G401 (cell line): ENCODE measurements at regions not wholly inside any gene's neighbourhood (a gene's known extent, or its start where the extent isn't known, plus 50 kb on each side); places are given as distances from the start of the nearest gene placed in this dataset.
A peak's percentile ranks its signal among the peaks of the same experiment; 100 is the strongest.

Experiments used
- DNase-seq: peaks from one replicate; pipeline ENCODE4 v3.0.0-alpha.2; 2015; ENCODE audit warnings: low spot score
- in situ Hi-C: cut with HindIII; loops from 2 replicates; pipeline ENCODE4 v1.10.0; 2016; ENCODE audit warnings: low sequenced_read_pairs, mixed read lengths

DNA sequence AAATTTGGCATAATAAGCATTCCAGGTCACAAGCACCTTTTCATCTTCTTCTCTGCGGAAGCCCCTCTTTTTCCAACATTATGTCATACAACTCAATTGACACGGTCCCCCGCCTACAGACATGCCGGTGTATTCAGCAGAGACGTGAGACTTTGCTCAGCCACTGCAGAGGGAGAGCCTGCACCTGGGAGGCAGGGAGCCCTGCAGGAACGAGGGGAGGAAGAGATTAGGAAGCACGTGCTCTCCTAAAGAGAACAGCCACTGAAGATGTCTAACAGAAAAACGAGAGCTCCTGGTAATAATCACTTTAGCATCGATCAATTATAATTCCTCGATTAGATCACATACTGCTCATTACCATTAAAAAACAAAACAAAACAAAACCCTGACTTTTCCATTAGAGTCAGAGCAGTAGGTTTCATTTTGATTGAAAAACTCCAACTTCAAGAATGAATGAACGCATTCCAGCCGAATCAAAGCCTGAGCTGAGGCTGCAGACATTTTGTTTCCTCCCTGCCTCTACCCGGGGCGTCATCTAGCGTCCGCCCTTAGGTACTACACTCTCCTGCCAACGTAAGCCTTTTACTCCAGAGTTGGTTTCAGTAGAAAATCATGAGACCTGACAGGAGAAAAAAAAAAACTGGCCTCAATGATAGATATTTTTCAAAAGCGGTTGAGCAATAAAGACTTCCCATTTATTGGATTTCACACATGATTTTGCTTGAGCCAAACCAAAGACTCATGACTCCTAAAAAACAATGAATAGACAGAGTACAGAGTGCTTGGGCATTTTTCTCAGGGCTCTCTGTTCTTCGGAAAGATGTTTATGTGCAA, 194.5 kb downstream of the KATNAL1 start:
- in situ Hi-C loops = no loop called here
- DNase-seq = peak; percentile 93

DNA sequence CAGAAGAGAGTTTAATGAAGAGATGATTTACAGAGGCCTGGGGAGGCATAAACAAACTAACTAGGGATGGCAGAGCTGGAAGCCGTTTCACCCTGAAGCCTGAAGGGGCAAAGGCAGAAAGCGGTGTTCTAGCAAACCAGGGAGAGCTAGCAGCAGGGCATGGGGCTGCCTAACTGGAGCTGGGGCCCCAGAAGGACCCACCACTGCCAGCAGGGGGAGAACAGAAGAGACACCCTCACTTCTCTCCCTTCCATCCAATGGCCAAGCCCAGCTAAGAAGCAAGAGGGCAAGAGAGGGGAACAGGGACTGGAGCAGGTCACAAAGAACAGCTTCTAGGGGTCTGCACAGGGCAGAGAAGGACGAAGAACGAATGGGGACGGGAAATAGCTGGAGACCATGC, 195.5 kb downstream of the KATNAL1 start:
- no peak for DNase-seq

DNA sequence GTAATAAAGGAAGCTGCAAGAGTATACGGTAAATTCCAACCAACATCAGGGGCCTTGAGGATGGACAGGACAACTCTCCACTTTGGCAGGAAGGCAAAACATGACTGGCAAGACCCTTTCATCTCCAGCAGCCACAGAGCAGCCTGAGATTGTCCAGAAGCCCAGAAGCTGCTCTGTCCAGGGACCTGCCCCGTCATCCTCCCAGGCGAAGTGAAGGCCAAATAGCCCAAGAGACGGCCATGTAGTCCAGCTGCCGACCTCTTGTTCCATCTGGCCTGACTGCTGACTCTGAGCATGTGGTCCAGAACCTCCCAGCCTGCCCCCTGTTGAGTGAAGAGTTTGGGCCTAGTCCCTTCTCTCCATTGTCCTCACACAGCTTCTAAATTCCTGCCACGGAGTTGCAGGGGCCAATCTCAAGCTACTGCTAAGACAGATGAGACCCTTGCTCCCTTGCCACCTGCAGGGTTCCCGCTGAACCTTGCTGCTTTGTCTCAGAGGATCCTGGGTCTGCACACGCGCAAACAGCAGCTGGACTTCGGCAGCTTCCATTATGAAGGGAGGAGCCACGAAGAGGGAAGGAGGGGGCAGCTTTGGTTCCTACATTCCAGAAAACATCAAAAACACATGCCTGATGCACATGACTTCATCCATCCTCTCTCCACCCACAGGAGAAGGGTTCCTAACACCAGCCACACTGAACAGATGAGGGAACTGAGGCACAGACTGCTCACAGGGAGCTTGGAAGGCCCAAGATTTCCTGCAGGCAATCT, 196.9 kb downstream of the KATNAL1 start:
- in situ Hi-C loops = no loop called here
- DNase-seq = no peak

More for the DNA sequence above, 195.5 kb downstream of the KATNAL1 start:
- in situ Hi-C loops = no loop called here

GRCh38 chr13:30109471-30110135, 197.7 kb downstream of the KATNAL1 start:
- in situ Hi-C loops = no loop called here
- no peak for DNase-seq

- in situ Hi-C loops = no loop called here
- no peak for DNase-seq
Observed at GRCh38 chr13:30108913-30109237, 198.5 kb downstream of the KATNAL1 start.

- in situ Hi-C loops = no loop called here
- no peak for DNase-seq
Observed at GRCh38 chr13:30108216-30108912, 199.0 kb downstream of the KATNAL1 start.

DNA sequence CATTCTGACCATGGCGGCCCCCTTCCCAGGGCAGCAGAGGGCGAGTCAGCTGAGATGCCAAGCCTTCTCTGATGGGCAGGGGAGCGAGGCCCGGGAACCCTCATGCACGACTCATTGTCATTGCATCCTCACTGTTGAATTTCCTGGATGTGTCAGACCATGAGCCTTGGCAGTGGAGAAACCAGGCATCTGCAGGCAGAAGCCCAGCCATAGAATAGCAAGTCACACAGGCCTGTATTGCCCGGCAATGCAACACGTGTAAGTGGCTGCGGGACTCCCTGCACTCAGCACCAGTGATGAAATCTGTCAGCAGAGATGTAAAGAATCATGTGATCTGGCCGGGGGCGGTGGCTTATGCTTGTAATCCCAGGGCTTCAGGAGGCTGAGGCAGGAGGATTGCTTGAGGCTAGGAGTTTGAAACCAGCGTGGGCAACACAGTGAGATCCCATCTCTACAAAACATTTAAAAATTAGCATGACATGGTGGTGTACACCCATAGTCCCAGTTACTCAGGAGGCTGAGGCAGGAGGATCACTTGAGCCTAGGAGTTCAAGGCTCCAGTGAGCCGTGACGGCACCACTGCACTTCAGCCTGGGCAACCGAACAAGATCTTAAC, 199.7 kb downstream of the KATNAL1 start:
- no peak for DNase-seq
- in situ Hi-C loops = no loop called here

DNA sequence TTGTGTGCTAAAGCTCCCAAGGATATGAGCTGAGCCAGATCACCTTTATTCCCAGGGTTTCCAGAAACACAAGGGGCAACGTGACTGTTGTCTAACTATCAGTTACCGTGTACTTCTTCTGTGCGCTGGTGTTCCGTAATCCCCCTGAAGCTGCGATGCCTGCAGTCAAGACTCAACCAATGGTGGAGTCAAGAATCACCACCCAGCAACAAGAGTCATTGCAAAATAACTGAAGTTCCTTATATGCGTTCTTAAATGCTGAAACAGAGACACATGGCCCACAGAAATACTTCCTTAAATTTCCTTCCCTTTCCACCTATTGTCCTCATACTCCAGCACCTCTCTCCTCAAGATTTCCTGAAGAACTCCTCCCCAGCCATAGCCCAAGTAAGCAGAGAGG, 200.2 kb downstream of the KATNAL1 start:
- in situ Hi-C loops = no loop called here
- DNase-seq = no peak

- DNase-seq = no peak
- in situ Hi-C loops = no loop called here
Observed at GRCh38 chr13:30105381-30105780, 202.0 kb downstream of the KATNAL1 start.

DNA sequence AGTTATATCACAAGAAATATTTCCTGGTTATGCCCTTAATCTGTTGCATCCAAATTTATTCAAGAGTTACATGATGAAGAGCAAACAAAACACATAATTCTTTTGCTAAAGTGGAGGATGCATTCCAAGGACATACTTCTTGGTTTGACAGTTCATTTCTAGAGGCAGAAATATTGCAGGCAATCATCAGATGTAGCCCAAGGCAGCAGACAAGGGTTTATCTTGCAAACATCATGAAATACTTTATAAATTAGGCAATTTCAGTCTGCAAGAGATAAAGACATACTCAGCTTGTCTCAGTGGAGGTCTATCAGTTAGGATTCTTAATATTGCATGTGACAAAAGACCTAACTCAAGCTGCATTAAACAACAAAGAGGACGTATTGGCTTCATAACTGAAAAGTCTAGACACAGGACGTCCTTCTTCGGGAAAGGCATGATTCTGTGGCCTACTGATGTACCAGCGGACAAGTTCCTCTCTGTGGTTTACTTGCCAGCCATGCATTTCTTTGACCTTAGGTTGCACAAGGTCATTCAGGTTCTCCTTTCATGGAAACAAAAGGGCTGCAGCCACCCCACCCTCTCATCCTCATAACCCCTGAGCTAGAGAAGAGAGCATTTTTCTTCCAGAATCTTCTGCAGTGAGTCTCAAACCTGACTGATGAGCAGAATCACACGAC, 204.1 kb downstream of the KATNAL1 start:
- no peak for DNase-seq
- in situ Hi-C loops = no loop called here

DNA sequence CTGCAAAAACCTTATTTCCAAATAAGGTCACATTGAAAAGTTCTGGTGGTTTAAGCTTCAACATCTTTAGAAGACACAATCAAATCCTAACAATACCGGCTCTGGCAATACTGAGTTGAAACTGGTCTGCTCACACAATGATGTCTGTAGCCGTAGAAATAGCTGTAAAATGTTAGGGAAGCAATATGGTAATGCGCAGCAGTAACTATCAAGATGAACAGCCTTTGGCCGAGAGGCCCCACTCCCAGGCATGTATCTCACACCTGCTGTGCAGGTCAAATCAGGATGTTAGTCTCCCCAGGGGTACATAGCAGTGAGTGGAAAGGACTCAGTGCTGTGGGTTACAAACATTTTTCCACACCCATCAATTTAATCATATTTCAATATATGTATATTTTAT, 207.1 kb downstream of the KATNAL1 start:
- in situ Hi-C loops = no loop called here

DNA sequence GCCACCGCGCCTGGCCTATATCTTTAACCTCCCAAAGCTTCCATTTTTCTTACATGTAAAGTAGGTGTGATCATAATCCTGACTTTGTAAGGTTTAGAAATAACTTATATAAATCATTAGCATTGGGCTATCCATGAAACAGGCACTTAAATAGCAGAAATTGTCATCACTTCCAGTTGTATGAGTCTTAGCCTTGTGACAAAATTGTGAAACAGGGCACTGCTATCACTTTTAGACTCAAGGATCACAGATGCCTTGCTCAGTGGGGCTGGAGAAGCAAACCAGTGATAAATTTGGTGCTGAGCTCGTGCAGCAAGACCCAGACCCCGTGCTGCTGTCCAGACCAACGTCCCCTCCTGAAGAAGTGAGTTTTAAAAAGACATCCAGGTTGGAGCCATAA, 209.7 kb downstream of the KATNAL1 start:
- in situ Hi-C loops = no loop called here
- no peak for DNase-seq

More for the DNA sequence above, 207.1 kb downstream of the KATNAL1 start:
- no peak for DNase-seq

DNA sequence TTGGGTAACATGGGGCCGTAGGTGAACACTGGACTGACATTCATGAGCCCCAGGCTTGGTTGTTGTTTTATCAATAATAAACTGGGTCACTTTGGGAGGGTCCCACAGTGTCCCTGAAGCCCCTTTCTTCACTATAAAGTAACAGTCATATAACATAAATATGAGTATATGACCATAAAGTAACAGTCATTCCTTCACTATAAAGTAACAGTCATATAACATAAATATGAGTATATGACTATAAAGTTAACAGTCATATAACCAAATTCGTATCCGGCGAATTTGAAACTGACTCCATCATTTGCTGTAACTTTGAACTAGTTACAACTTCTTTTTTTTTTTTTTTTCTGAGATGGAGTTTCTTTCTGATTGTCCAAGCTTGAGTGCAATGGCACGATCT, 210.3 kb downstream of the KATNAL1 start:
- no peak for DNase-seq
- in situ Hi-C loops = no loop called here

DNA sequence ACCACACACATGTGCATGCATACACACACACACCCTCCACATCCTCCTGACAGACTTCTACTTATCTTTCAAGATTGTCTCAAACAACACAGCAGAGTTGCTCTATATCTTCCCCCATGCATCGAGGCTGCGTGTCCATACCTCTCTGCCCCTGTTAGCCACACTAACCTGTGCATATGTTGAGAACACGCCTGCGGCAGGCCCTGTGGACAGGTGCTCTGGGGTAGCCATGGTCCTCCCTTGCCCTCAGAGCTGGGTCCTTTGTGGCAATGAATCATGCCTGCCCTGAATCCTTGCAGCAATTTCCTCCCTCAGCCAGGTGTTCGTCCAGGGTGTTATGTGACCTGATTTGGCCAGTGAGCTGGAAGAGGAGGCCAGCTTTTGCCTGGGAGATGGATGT, 213.3 kb downstream of the KATNAL1 start:
- in situ Hi-C loops = no loop called here
- no peak for DNase-seq

DNA sequence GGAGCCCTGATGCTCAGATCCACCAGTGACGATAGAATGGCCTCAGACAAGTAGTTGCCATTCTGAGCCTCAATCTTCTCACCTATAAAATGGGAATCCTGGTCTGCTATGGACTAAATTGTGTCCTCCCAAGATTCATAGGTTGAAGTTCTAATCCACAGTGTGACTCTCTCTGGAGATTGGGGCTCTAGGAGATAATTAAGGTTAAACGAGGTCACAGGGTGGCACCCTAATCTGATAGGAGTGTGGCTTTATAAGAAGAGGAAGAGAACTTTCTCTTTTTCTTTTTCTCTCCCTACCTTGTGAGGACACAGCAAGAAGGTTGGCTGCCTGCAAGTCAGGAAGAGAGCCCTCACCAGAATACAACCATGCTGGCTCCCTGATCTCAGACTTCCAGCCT, 214.1 kb downstream of the KATNAL1 start:
- no peak for DNase-seq
- in situ Hi-C loops = no loop called here

- DNase-seq = no peak
- in situ Hi-C loops = no loop called here
Observed at GRCh38 chr13:30091691-30092090, 215.7 kb downstream of the KATNAL1 start.

DNA sequence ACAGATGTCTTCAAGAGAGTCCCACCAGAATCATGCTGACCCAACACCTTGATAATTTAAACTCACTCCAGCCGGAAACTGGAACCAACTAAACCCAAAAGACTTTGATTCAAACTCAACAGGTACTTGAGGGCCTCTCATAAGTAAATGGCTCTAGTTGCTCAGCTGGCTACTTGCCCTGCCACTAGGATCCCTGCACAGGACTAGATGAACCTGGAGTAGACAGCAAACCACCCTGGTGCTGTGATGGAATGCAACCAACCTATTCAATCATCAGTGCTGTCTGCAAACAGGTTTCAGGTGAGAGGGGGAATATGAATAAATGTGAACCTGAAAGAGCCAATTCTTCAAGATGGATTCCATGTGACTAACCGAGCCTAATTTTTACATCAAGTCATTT, 216.3 kb downstream of the KATNAL1 start:
- in situ Hi-C loops = no loop called here
- no peak for DNase-seq

- in situ Hi-C loops = no loop called here
- DNase-seq = no peak
Observed at GRCh38 chr13:30088312-30088855, 219.0 kb downstream of the KATNAL1 start.
